SK-N-SH treated with all-trans-retinoic acid at 6 μM for 48 hours (cell line): ENCODE measurements at regions not wholly inside any gene's neighbourhood (a gene's known extent, or its start where the extent isn't known, plus 50 kb on each side); places are given as distances from the start of the nearest gene placed in this dataset.

Experiments
- ATAC-seq: fragments of 200-7000 bp; cut with Tn5 transposase; 3 replicates; pipeline ENCODE4 v1.9.1; 2020; ENCODE audit warnings: mild to moderate bottlenecking, moderate library complexity
- ARNTL ChIP-seq: fragments of 450-650 bp; formaldehyde crosslinking; IDR thresholded peaks from 2 replicates; pipeline ENCODE4 v1.5.0; 2020; ENCODE audit warnings: low read depth, mild to moderate bottlenecking, moderate library complexity, borderline replicate concordance
- BACH2 ChIP-seq: fragments of 250-450 bp; sonication (Bioruptor Pico); IDR thresholded peaks from 2 replicates; pipeline ENCODE4 v1.9.0; 2021; ENCODE audit warnings: mild to moderate bottlenecking, borderline replicate concordance
- CSDC2 ChIP-seq: fragments of 250-450 bp; sonication (Bioruptor Pico); IDR thresholded peaks from 2 replicates; pipeline ENCODE4 v1.5.0; 2020; ENCODE audit warnings: mild to moderate bottlenecking, moderate library complexity
- ESRRG ChIP-seq: fragments of 250-450 bp; sonication (Bioruptor Pico); IDR thresholded peaks from 2 replicates; pipeline ENCODE4 v1.6.1; 2021; ENCODE audit warnings: mild to moderate bottlenecking
- GLIS3 ChIP-seq: fragments of 250-450 bp; sonication (Bioruptor Pico); IDR thresholded peaks from 2 replicates; pipeline ENCODE4 v1.5.0; 2020; ENCODE audit warnings: mild to moderate bottlenecking, moderate library complexity
- ISL1 ChIP-seq: fragments of 250-450 bp; sonication (Bioruptor Pico); IDR thresholded peaks from 2 replicates; pipeline ENCODE4 v2.1.2; 2022; ENCODE audit warnings: mild to moderate bottlenecking, moderate library complexity
- OSR1 ChIP-seq: fragments of 250-450 bp; sonication (Bioruptor Pico); IDR thresholded peaks from 2 replicates; pipeline ENCODE4 v1.8.0; 2022; ENCODE audit warnings: moderate library complexity, mild to moderate bottlenecking, inconsistent platforms
- PPARA ChIP-seq: fragments of 250-450 bp; sonication (Bioruptor Pico); IDR thresholded peaks from 2 replicates; pipeline ENCODE4 v1.5.0; 2020; ENCODE audit warnings: mild to moderate bottlenecking, borderline replicate concordance
- RARB ChIP-seq: fragments of 250-450 bp; sonication (Bioruptor Pico); IDR thresholded peaks from 2 replicates; pipeline ENCODE4 v1.8.0; 2021; ENCODE audit warnings: mild to moderate bottlenecking, moderate library complexity
- SNAI2 ChIP-seq: fragments of 250-450 bp; sonication (Bioruptor Pico); IDR thresholded peaks from 2 replicates; pipeline ENCODE4 v1.5.0; 2020; ENCODE audit warnings: mild to moderate bottlenecking, moderate library complexity
- TCF4 ChIP-seq: fragments of 250-450 bp; sonication (Bioruptor Pico); IDR thresholded peaks from 2 replicates; pipeline ENCODE4 v1.8.0; 2021; ENCODE audit warnings: mild to moderate bottlenecking, moderate library complexity, borderline replicate concordance
- ZFP30 ChIP-seq: fragments of 450-650 bp; formaldehyde crosslinking; IDR thresholded peaks from 2 replicates; pipeline ENCODE4 v1.5.0; 2022; ENCODE audit warnings: mild to moderate bottlenecking, moderate library complexity
- ZNF565 ChIP-seq: fragments of 450-650 bp; formaldehyde crosslinking; conservative IDR thresholded peaks from 2 replicates; pipeline ENCODE4 v1.5.0; 2020; ENCODE audit warnings: low read depth, mild to moderate bottlenecking, moderate library complexity
- ZNF70 ChIP-seq: fragments of 450-650 bp; formaldehyde crosslinking; IDR thresholded peaks from 2 replicates; pipeline ENCODE4 v1.5.0; 2020; ENCODE audit warnings: mild to moderate bottlenecking, moderate library complexity
- ZNF8 ChIP-seq: fragments of 450-650 bp; formaldehyde crosslinking; IDR thresholded peaks from 2 replicates; pipeline ENCODE4 v1.5.0; 2020; ENCODE audit warnings: mild to moderate bottlenecking, moderate library complexity
- TF ChIP-seq, protein P1 (sequence below): fragments of 250-450 bp; sonication (Bioruptor Pico); IDR thresholded peaks from 2 replicates; pipeline ENCODE4 v1.5.1; 2021; ENCODE audit warnings: mild to moderate bottlenecking, moderate library complexity
- TF ChIP-seq, protein P2 (sequence below): fragments of 250-450 bp; sonication (Bioruptor Pico); IDR thresholded peaks from 2 replicates; pipeline ENCODE4 v1.5.1; 2020; ENCODE audit warnings: low read depth, mild to moderate bottlenecking, moderate library complexity
- TF ChIP-seq, protein P3 (sequence below): fragments of 250-450 bp; sonication (Bioruptor Pico); IDR thresholded peaks from 2 replicates; pipeline ENCODE4 v1.8.0; 2021; ENCODE audit warnings: low read depth, mild to moderate bottlenecking, moderate library complexity, borderline replicate concordance
- TF ChIP-seq, protein P4 (sequence below): fragments of 250-450 bp; sonication (Bioruptor Pico); IDR thresholded peaks from 2 replicates; pipeline ENCODE4 v1.8.0; 2020; ENCODE audit warnings: mild to moderate bottlenecking, moderate library complexity, borderline replicate concordance

DNA sequence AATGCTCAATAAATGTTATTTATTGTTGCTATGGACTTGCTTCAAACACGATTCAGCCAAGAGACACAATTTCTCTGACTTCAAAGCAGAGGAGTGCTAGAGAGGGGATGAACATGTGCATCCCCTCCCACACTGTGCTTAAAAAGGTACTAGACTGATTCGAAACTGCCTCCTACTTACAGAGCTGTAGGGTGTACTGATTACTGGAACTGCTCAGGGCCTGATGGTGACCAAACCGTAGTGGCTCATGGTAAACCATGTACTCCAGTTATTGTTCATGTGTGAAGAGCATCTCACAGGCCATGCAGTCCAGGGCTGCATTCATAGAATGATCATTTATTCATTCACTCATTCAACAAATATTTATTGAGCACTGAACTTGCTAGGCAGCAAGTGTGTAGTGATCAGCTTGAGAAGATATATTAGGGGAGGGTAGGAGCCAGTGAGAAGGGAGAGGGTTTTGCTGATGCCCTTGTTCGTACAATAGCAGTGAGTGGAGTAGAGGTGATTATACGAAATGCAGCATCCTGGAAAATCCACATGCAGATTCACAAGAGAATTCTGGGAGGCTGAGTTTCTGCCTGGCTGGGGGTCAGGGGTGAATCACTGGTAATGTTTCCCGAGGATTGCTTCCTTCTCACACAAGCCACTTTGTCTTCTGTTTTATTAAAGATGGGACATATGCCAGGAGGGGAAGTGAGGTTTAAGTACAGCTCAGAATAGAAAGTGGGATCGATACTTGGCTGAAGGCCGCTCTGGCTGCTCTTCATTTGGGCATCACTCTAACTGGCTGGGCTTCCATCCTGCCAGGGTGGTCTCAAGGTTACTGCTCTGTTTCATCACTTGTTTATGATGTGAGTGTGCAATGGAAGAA is 245.4 kb downstream of the RAD51AP2 start (continued):
- TF ChIP-seq, protein P1, sequence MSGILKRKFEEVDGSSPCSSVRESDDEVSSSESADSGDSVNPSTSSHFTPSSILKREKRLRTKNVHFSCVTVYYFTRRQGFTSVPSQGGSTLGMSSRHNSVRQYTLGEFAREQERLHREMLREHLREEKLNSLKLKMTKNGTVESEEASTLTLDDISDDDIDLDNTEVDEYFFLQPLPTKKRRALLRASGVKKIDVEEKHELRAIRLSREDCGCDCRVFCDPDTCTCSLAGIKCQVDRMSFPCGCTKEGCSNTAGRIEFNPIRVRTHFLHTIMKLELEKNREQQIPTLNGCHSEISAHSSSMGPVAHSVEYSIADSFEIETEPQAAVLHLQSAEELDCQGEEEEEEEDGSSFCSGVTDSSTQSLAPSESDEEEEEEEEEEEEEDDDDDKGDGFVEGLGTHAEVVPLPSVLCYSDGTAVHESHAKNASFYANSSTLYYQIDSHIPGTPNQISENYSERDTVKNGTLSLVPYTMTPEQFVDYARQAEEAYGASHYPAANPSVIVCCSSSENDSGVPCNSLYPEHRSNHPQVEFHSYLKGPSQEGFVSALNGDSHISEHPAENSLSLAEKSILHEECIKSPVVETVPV (CRISPR knock-in tag), result no peak
- no peak for TF ChIP-seq RARB

DNA sequence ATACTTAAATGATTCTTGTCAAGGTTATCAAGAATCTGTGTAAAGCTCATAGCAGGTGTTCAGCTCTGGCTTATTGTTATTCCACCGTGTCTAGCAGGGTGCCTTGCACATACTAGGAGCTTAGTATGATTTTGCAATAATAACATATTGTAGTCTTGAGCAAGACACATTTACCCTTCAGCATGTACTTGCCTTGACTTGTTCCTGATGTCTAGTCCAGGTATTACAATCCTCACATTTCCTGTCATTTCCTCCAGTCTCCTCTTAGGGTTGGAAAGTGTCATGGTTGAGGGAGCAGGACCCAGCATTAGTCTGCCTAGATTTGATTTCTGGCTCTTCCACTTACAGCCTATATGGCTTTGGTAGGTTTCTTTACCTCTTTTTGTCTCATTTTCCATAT is 246.1 kb downstream of the RAD51AP2 start:
- no peak for ATAC-seq
- TF ChIP-seq BACH2 (CRISPR knock-in tag) (no peak), PPARA (CRISPR knock-in tag) (no peak), CSDC2 (CRISPR knock-in tag) (no peak), ISL1 (CRISPR knock-in tag) (no peak), ZNF565 (CRISPR knock-in tag) (no peak), RARB (no peak), OSR1 (CRISPR knock-in tag) (no peak), ESRRG (CRISPR knock-in tag) (no peak), TCF4 (CRISPR knock-in tag) (no peak)
- TF ChIP-seq, protein P2, sequence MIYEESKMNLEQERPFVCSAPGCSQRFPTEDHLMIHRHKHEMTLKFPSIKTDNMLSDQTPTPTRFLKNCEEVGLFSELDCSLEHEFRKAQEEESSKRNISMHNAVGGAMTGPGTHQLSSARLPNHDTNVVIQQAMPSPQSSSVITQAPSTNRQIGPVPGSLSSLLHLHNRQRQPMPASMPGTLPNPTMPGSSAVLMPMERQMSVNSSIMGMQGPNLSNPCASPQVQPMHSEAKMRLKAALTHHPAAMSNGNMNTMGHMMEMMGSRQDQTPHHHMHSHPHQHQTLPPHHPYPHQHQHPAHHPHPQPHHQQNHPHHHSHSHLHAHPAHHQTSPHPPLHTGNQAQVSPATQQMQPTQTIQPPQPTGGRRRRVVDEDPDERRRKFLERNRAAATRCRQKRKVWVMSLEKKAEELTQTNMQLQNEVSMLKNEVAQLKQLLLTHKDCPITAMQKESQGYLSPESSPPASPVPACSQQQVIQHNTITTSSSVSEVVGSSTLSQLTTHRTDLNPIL (CRISPR knock-in tag), result no peak
- TF ChIP-seq, protein P3, sequence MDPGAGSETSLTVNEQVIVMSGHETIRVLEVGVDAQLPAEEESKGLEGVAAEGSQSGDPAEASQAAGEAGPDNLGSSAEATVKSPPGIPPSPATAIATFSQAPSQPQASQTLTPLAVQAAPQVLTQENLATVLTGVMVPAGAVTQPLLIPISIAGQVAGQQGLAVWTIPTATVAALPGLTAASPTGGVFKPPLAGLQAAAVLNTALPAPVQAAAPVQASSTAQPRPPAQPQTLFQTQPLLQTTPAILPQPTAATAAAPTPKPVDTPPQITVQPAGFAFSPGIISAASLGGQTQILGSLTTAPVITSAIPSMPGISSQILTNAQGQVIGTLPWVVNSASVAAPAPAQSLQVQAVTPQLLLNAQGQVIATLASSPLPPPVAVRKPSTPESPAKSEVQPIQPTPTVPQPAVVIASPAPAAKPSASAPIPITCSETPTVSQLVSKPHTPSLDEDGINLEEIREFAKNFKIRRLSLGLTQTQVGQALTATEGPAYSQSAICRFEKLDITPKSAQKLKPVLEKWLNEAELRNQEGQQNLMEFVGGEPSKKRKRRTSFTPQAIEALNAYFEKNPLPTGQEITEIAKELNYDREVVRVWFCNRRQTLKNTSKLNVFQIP (CRISPR knock-in tag), result no peak
- TF ChIP-seq, all 23 proteins: peak for 0

DNA sequence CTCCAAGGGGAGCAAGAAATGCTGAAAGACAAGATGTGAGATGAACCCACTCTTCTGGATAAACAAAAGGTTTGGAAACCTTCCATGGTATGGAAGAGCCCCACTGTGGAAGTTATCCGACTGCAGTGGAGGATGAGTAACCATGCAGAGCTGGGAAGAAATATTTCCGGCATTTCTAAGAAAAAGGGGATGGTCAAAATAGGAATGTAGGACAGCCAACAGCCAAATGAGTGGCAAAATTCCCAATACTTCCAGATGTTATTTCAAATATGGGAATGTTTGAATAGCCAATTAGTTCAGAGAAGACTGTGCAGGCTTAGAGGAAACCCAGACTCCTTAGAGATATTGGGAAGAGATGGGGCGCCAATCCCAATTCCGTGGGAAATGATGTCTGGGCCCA is 246.8 kb downstream of the RAD51AP2 start:
- TF ChIP-seq ZFP30 (CRISPR knock-in tag) (no peak), ZNF70 (CRISPR knock-in tag) (no peak), GLIS3 (CRISPR knock-in tag) (no peak), ARNTL (CRISPR knock-in tag) (no peak), OSR1 (CRISPR knock-in tag) (no peak), ZNF8 (no peak), RARB (no peak), ESRRG (CRISPR knock-in tag) (no peak), ISL1 (CRISPR knock-in tag) (no peak), BACH2 (CRISPR knock-in tag) (no peak), TCF4 (CRISPR knock-in tag) (no peak), SNAI2 (CRISPR knock-in tag) (no peak), CSDC2 (CRISPR knock-in tag) (no peak)
- TF ChIP-seq, protein P4, sequence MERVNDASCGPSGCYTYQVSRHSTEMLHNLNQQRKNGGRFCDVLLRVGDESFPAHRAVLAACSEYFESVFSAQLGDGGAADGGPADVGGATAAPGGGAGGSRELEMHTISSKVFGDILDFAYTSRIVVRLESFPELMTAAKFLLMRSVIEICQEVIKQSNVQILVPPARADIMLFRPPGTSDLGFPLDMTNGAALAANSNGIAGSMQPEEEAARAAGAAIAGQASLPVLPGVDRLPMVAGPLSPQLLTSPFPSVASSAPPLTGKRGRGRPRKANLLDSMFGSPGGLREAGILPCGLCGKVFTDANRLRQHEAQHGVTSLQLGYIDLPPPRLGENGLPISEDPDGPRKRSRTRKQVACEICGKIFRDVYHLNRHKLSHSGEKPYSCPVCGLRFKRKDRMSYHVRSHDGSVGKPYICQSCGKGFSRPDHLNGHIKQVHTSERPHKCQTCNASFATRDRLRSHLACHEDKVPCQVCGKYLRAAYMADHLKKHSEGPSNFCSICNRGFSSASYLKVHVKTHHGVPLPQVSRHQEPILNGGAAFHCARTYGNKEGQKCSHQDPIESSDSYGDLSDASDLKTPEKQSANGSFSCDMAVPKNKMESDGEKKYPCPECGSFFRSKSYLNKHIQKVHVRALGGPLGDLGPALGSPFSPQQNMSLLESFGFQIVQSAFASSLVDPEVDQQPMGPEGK, result no peak
- TF ChIP-seq, protein P2 (CRISPR knock-in tag), result no peak
- TF ChIP-seq, protein P3 (CRISPR knock-in tag), result no peak
- no peak for ATAC-seq
